H9 (cell line): ENCODE measurements at regions not wholly inside any gene's neighbourhood (a gene's known extent, or its start where the extent isn't known, plus 50 kb on each side); places are given as distances from the start of the nearest gene placed in this dataset.

Experiments
- DNase-seq: peaks from one replicate; pipeline ENCODE4 v3.0.0-alpha.2; 2017
- H2AFZ ChIP-seq: one replicate; pipeline ENCODE4 v1.6.1; 2013; ENCODE audit warnings: mild to moderate bottlenecking, low read length, control low read depth, moderate library complexity
- H2AK5ac ChIP-seq: 2 replicates; pipeline ENCODE4 v1.6.1; 2013; ENCODE audit warnings: low read length, control low read depth, mixed read lengths; ENCODE audit not compliant: insufficient read length
- H2BK120ac ChIP-seq: one replicate; pipeline ENCODE4 v1.6.1; 2013; ENCODE audit warnings: low read depth, mild to moderate bottlenecking, low read length, control low read depth, inconsistent platforms; ENCODE audit not compliant: poor library complexity, severe bottlenecking
- H2BK12ac ChIP-seq: 2 replicates; pipeline ENCODE4 v1.6.1; 2013; ENCODE audit warnings: low read length, control low read depth, mixed read lengths, low read depth; ENCODE audit not compliant: insufficient read length
- H2BK15ac ChIP-seq: 2 replicates; pipeline ENCODE4 v1.6.1; 2013; ENCODE audit warnings: low read depth, low read length, control low read depth
- H2BK20ac ChIP-seq: one replicate; pipeline ENCODE4 v1.6.1; 2013; ENCODE audit warnings: low read depth, mild to moderate bottlenecking, low read length, control low read depth, inconsistent platforms; ENCODE audit not compliant: poor library complexity, severe bottlenecking
- H2BK5ac ChIP-seq: 2 replicates; pipeline ENCODE4 v1.6.1; 2013; ENCODE audit warnings: low read length, control low read depth, mixed read lengths; ENCODE audit not compliant: insufficient read length
- H3K14ac ChIP-seq: 2 replicates; pipeline ENCODE4 v1.6.1; 2013; ENCODE audit warnings: low read length, control low read depth; ENCODE audit not compliant: insufficient read depth
- H3K18ac ChIP-seq: 2 replicates; pipeline ENCODE4 v1.6.1; 2013; ENCODE audit warnings: low read depth, mild to moderate bottlenecking, mixed read lengths, low read length, control low read depth; ENCODE audit not compliant: insufficient read length
- H3K23ac ChIP-seq: 2 replicates; pipeline ENCODE4 v1.6.1; 2013; ENCODE audit warnings: low read length, control low read depth, mixed read lengths, low read depth; ENCODE audit not compliant: insufficient read length
- H3K23me2 ChIP-seq: 2 replicates; pipeline ENCODE4 v1.6.1; 2013; ENCODE audit warnings: low read depth, mild to moderate bottlenecking, mixed read lengths, low read length, control low read depth; ENCODE audit not compliant: insufficient read length, poor library complexity, severe bottlenecking
- H3K27ac ChIP-seq: 2 replicates; pipeline ENCODE4 v1.5.1; 2013; ENCODE audit warnings: low read length, control low read depth, mixed read lengths, low read depth; ENCODE audit not compliant: insufficient read length
- H3K27me3 ChIP-seq: 2 replicates; pipeline ENCODE4 v1.6.1; 2013; ENCODE audit warnings: low read length, control low read depth, inconsistent platforms; ENCODE audit not compliant: insufficient read depth
- H3K4ac ChIP-seq: 2 replicates; pipeline ENCODE4 v1.6.1; 2013; ENCODE audit warnings: low read depth, mild to moderate bottlenecking, control low read depth, inconsistent platforms, low read length, moderate library complexity
- H3K4me1 ChIP-seq: 2 replicates; pipeline ENCODE4 v1.6.1; 2013; ENCODE audit warnings: low read length, control low read depth, inconsistent platforms; ENCODE audit not compliant: insufficient read depth
- H3K4me2 ChIP-seq: 2 replicates; pipeline ENCODE4 v1.6.1; 2013; ENCODE audit warnings: low read length, control low read depth, mixed read lengths; ENCODE audit not compliant: insufficient read length, insufficient read depth
- H3K56ac ChIP-seq: 2 replicates; pipeline ENCODE4 v1.6.1; 2013; ENCODE audit warnings: low read depth, mild to moderate bottlenecking, mixed read lengths, low read length, control low read depth; ENCODE audit not compliant: insufficient read length
- H3K79me1 ChIP-seq: 2 replicates; pipeline ENCODE4 v1.6.1; 2013; ENCODE audit warnings: low read depth, mild to moderate bottlenecking, moderate library complexity, low read length, control low read depth, inconsistent platforms; ENCODE audit not compliant: insufficient read depth, poor library complexity, severe bottlenecking
- H3K79me2 ChIP-seq: 2 replicates; pipeline ENCODE4 v1.6.1; 2013; ENCODE audit warnings: low read length, control low read depth, inconsistent platforms; ENCODE audit not compliant: insufficient read depth
- H3K9ac ChIP-seq: 2 replicates; pipeline ENCODE4 v1.6.1; 2013; ENCODE audit warnings: low read length, control low read depth, mixed read lengths; ENCODE audit not compliant: insufficient read length; ENCODE audit errors: extremely low read depth
- H3K9me3 ChIP-seq: one replicate; pipeline ENCODE4 v1.6.1; 2013; ENCODE audit warnings: low read depth, low read length, inconsistent platforms; ENCODE audit not compliant: control insufficient read depth
- H3T11ph ChIP-seq: one replicate; pipeline ENCODE4 v1.6.1; 2013; ENCODE audit warnings: mild to moderate bottlenecking, low read length, control low read depth, inconsistent platforms
- H4K20me1 ChIP-seq: one replicate; pipeline ENCODE4 v1.6.1; 2013; ENCODE audit not compliant: control insufficient read depth, insufficient read length, insufficient read depth
- H4K5ac ChIP-seq: 2 replicates; pipeline ENCODE4 v1.6.1; 2013; ENCODE audit warnings: low read depth, mild to moderate bottlenecking, mixed read lengths, low read length, control low read depth; ENCODE audit not compliant: insufficient read length
- H4K8ac ChIP-seq: replicated peaks from 2 replicates; pipeline ENCODE4 v1.6.1; 2013; ENCODE audit warnings: low read length, control low read depth, mixed read lengths, low read depth; ENCODE audit not compliant: insufficient read length
- H4K91ac ChIP-seq: 2 replicates; pipeline ENCODE4 v1.6.1; 2013; ENCODE audit warnings: low read depth, mild to moderate bottlenecking, moderate library complexity, mixed read lengths, low read length, control low read depth; ENCODE audit not compliant: insufficient read length
- H3K27ac Mint-ChIP-seq, 3 experiments: 2 replicates in 2 of 3; 3 replicates in 1 of 3; pipeline ENCODE4 v1.8.0; 2020 to 2021; ENCODE audit warnings: mixed read lengths in 3 of 3, mild to moderate bottlenecking in 1 of 3, moderate library complexity in 1 of 3
- H3K27me3 Mint-ChIP-seq: 2 replicates; pipeline ENCODE4 v1.8.0; 2021; ENCODE audit warnings: low read depth, mild to moderate bottlenecking, moderate library complexity, mixed read lengths
- H3K36me3 Mint-ChIP-seq, 3 experiments: 2 replicates in 2 of 3; 3 replicates in 1 of 3; pipeline ENCODE4 v1.8.0; 2020 to 2021; ENCODE audit warnings: low read depth in 3 of 3, mixed read lengths in 3 of 3; ENCODE audit not compliant: insufficient read depth in 1 of 3
- H3K4me1 Mint-ChIP-seq, 2 experiments: 2 replicates each; pipeline ENCODE4 v1.8.0; 2020; ENCODE audit warnings: mixed read lengths in 2 of 2
- H3K4me3 Mint-ChIP-seq, 2 experiments: 2 replicates in 1 of 2; 3 replicates in 1 of 2; pipeline ENCODE4 v1.8.0; 2020 to 2021; ENCODE audit warnings: mild to moderate bottlenecking in 2 of 2, mixed read lengths in 2 of 2, moderate library complexity in 1 of 2
- H3K9me3 Mint-ChIP-seq, 2 experiments: 2 replicates in 1 of 2; 3 replicates in 1 of 2; pipeline ENCODE4 v1.8.0; 2020; ENCODE audit warnings: mild to moderate bottlenecking in 2 of 2, mixed read lengths in 2 of 2, moderate library complexity in 1 of 2
- CTCF ChIP-seq: fragments of 200-600 bp; sonication (generic); conservative IDR thresholded peaks from 3 replicates; pipeline ENCODE4 v1.8.0; 2021; ENCODE audit warnings: antibody characterized with exemption, mild to moderate bottlenecking
- whole genome bisulfite sequencing: extraction: QIAGEN DNeasy Blood & Tissue Kit; methylation state at CpG from one replicate; pipeline ENCODE4 v1.1.7; 2013; ENCODE audit warnings: missing lambda C conversion rate, low lambda C conversion rate, mixed read lengths; ENCODE audit not compliant: insufficient read length; ENCODE audit errors: extremely low coverage; 5-methylcytosine and 5-hydroxymethylcytosine counted together

DNA sequence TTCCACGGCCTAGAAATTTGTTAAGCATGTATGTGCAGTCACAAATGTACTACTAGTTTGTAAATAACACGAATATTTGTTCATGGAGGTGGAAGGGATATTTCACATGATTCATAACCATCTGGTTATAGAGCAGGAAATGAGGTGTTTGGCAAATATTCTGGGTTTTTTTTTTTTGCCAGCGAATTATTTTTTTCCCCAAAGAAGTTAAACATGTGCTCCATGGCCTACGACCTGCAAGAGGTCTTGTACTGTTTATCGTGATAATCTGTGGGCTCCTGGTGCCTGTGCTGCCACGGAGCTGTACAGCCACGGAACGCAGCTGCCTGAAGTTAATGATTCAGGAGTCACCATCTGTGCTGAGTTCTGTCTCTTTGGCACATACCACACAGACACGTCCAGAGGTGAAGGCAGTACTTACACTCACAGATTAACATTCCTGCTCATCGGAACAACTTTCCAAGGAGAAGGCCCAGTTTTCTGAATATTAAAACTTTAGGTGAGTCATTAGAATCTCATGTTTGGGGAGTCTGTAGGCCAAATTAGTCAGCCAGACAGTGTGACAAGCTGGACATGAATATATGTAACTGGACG is 156.3 kb downstream of the TMX1 start:
- Histone ChIP-seq H3K23ac (no peak overlapping the region), H3K9me3 (no peaks in the 10 kb centered on the region), H3K56ac (no peak overlapping the region), H3K14ac (no peak overlapping the region), H2BK12ac (no peak overlapping the region), H3K79me1 (no peaks in the 10 kb centered on the region), H3K23me2 (no peaks in the 10 kb centered on the region), H2BK5ac (no peak overlapping the region), H2AFZ (no peak overlapping the region), H3K18ac (no peak overlapping the region), H4K5ac (no peak overlapping the region), H3K27me3 (no peaks in the 10 kb centered on the region), H3K79me2 (no peaks in the 10 kb centered on the region), H4K8ac (no peak overlapping the region), H3K27ac (no peak overlapping the region), H3K4me2 (no peak overlapping the region), H3K4ac (no peak overlapping the region), H3K9ac (no peak overlapping the region), H2BK20ac (no peak overlapping the region), H4K91ac (no peak overlapping the region), H4K20me1 (no peaks in the 10 kb centered on the region), H2BK120ac (no peak overlapping the region), H2AK5ac (no peak overlapping the region), H2BK15ac (no peak overlapping the region), H3T11ph (no peak overlapping the region), H3K4me1 (no peaks in the 10 kb centered on the region)
- H3K4me1 Mint-ChIP-seq: peaks cover 16 to 20% of the 10 kb centered on the region in 2 experiments
- no peak for TF ChIP-seq CTCF
- no CpG with 5 or more reads among the region's 11 CpGs for WGBS
- H3K9me3 Mint-ChIP-seq: no peaks in the 10 kb centered on the region
- H3K36me3 Mint-ChIP-seq: no peaks in the 10 kb centered on the region
- no peak overlapping the region for H3K4me3 Mint-ChIP-seq
- no peak for DNase-seq
- no peaks in the 10 kb centered on the region for H3K27me3 Mint-ChIP-seq
- no peak overlapping the region; a peak in 1 of 7 replicates for H3K27ac Mint-ChIP-seq
